ENCODE measurements at regions not wholly inside any gene's neighbourhood (a gene's known extent, or its start where the extent isn't known, plus 50 kb on each side); places are given as distances from the start of the nearest gene placed in this dataset.

- TF ChIP-seq, protein P1, sequence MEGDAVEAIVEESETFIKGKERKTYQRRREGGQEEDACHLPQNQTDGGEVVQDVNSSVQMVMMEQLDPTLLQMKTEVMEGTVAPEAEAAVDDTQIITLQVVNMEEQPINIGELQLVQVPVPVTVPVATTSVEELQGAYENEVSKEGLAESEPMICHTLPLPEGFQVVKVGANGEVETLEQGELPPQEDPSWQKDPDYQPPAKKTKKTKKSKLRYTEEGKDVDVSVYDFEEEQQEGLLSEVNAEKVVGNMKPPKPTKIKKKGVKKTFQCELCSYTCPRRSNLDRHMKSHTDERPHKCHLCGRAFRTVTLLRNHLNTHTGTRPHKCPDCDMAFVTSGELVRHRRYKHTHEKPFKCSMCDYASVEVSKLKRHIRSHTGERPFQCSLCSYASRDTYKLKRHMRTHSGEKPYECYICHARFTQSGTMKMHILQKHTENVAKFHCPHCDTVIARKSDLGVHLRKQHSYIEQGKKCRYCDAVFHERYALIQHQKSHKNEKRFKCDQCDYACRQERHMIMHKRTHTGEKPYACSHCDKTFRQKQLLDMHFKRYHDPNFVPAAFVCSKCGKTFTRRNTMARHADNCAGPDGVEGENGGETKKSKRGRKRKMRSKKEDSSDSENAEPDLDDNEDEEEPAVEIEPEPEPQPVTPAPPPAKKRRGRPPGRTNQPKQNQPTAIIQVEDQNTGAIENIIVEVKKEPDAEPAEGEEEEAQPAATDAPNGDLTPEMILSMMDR (conservative IDR thresholded peaks at IDR 0.05): no peak
- TF ChIP-seq ZFX (IDR thresholded peaks at IDR 0.05): no peak
Measured at GRCh38 chr12:34405286-34406227, 383.3 kb downstream of the ALG10 start.
